Ishikawa (cell line): ENCODE measurements at regions not wholly inside any gene's neighbourhood (a gene's known extent, or its start where the extent isn't known, plus 50 kb on each side); places are given as distances from the start of the nearest gene placed in this dataset.

Source experiments
- CEBPB ChIP-seq: IDR thresholded peaks from 2 replicates; pipeline ENCODE4 v1.6.1; 2012
- CREB1 ChIP-seq: IDR thresholded peaks from 2 replicates; pipeline ENCODE4 v1.6.1; 2012; ENCODE audit warnings: low read depth
- EGR1 ChIP-seq: IDR thresholded peaks from 2 replicates; pipeline ENCODE4 v1.6.1; 2012
- EP300 ChIP-seq: IDR thresholded peaks from 2 replicates; pipeline ENCODE4 v1.6.1; 2012; ENCODE audit warnings: borderline replicate concordance
- FOXM1 ChIP-seq: IDR thresholded peaks from 2 replicates; pipeline ENCODE4 v1.6.1; 2012; ENCODE audit warnings: low read depth, borderline replicate concordance
- NFIC ChIP-seq: IDR thresholded peaks from 2 replicates; pipeline ENCODE4 v1.6.1; 2012
- RAD21 ChIP-seq: IDR thresholded peaks from 2 replicates; pipeline ENCODE4 v1.6.1; 2012; ENCODE audit warnings: low read depth
- REST ChIP-seq: IDR thresholded peaks from 2 replicates; pipeline ENCODE4 v1.6.1; 2012; ENCODE audit warnings: low read depth, mild to moderate bottlenecking
- TAF1 ChIP-seq: IDR thresholded peaks from 2 replicates; pipeline ENCODE4 v1.6.1; 2012; ENCODE audit warnings: low read depth, mild to moderate bottlenecking
- TCF12 ChIP-seq: IDR thresholded peaks from 2 replicates; pipeline ENCODE4 v1.6.1; 2012; ENCODE audit warnings: low read depth
- TEAD4 ChIP-seq: IDR thresholded peaks from 2 replicates; pipeline ENCODE4 v1.6.1; 2012
- YY1 ChIP-seq: IDR thresholded peaks from 2 replicates; pipeline ENCODE4 v1.6.1; 2012; ENCODE audit warnings: low read depth
- ZBTB7A ChIP-seq: IDR thresholded peaks from 2 replicates; pipeline ENCODE4 v1.6.1; 2012; ENCODE audit warnings: low read depth
- TF ChIP-seq, protein P1 (sequence below): IDR thresholded peaks from 2 replicates; pipeline ENCODE4 v1.6.1; 2012
- TF ChIP-seq, protein P2 (sequence below): IDR thresholded peaks from 2 replicates; pipeline ENCODE4 v1.6.1; 2012

DNA sequence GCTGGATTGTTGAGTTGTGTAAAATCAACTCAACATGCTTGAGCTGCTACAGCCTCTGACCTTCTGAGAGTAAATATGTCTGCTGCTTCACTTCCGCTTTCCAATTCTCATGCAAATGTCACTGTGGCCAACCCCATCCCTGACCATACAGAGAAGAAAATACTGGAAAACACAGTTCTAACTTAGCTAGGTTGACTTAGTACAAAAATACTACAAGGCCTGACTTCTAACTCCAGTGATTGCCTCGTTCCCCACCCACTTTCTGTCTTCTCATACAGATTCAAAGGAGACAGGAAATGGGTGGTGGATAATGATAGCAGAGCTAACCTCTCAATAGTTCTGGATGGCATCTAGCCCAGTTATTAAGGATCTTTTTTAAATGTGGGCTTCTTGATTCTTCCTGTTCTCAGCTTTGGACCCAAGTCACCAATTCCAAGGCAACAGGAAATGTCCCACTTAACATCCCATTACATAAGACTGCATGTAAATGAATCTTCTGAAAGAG, 226.6 kb upstream of the SLC24A2 start:
- TF ChIP-seq RAD21 (no peak), TCF12 (no peak), REST (no peak), TAF1 (no peak), FOXM1 (no peak), EGR1 (no peak), ZBTB7A (no peak), TEAD4 (no peak), EP300 (no peak), CEBPB (no peak), YY1 (no peak), NFIC (no peak), CREB1 (no peak)
- TF ChIP-seq, protein P1, sequence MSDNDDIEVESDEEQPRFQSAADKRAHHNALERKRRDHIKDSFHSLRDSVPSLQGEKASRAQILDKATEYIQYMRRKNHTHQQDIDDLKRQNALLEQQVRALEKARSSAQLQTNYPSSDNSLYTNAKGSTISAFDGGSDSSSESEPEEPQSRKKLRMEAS: no peak
- TF ChIP-seq, protein P2, sequence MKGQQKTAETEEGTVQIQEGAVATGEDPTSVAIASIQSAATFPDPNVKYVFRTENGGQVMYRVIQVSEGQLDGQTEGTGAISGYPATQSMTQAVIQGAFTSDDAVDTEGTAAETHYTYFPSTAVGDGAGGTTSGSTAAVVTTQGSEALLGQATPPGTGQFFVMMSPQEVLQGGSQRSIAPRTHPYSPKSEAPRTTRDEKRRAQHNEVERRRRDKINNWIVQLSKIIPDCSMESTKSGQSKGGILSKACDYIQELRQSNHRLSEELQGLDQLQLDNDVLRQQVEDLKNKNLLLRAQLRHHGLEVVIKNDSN: no peak

- TF ChIP-seq ZBTB7A (no peak), EGR1 (no peak), NFIC (no peak), EP300 (no peak), TCF12 (no peak), TAF1 (no peak), CREB1 (no peak), FOXM1 (no peak), YY1 (no peak), TEAD4 (no peak), REST (no peak), CEBPB (no peak), RAD21 (no peak)
- TF ChIP-seq, protein P2: no peak
- TF ChIP-seq, protein P1: no peak
Observed at GRCh38 chr9:20014168-20014567, 225.3 kb upstream of the SLC24A2 start.

DNA sequence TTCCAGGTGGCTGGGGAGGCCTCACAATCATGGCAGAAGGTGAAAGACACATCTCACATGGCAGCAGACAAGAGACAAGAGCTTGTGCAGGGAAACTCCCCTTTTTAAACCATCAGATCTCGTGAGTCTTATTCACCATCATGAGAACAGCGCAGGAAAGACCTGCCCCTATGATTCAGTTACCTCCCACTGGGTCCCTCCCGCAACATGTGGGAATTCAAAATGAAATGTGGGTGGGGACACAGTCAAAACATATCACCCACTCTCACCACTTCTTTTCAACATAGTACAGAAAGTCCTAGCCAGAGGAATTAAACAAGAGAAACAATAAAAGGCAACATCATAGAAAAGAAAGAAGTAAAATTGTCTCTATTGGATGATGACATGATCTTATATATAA, 223.4 kb upstream of the SLC24A2 start:
- TF ChIP-seq EGR1 (no peak), FOXM1 (no peak), TAF1 (no peak), TEAD4 (no peak), YY1 (no peak), TCF12 (no peak), RAD21 (no peak), CREB1 (no peak), EP300 (no peak), CEBPB (no peak), NFIC (no peak)
- TF ChIP-seq, protein P2: no peak
- TF ChIP-seq, protein P1: no peak

- TF ChIP-seq, protein P2: no peak
- TF ChIP-seq TAF1 (no peak), EP300 (no peak), TCF12 (no peak), EGR1 (no peak), TEAD4 (no peak), YY1 (no peak), CEBPB (no peak), FOXM1 (no peak), NFIC (no peak), CREB1 (no peak), ZBTB7A (no peak), RAD21 (no peak), REST (no peak)
- TF ChIP-seq, protein P1: no peak
Observed at GRCh38 chr9:20009606-20010005, 220.8 kb upstream of the SLC24A2 start.
